Activated naive CD4-positive, alpha-beta T cell treated with anti-CD3 and anti-CD28 coated beads, Interleukin-2, amount 50 U/mL, for 16 hours (primary cell): ENCODE measurements at regions not wholly inside any gene's neighbourhood (a gene's known extent, or its start where the extent isn't known, plus 50 kb on each side); places are given as distances from the start of the nearest gene placed in this dataset.
"Not testable (repeated sequence)": the region's sequence is repeated elsewhere in the genome, so short reads cannot be mapped to it uniquely, and the experiment has no call there.

Experiments used
- DNase-seq: peaks from one replicate; pipeline ENCODE4 v3.0.0-alpha.2; 2020

- no peak for DNase-seq
These were observed 409.6 kb downstream of the SEC23A start for GRCh38 chr14:38693423-38693822.

GRCh38 chr14:38669027-38669426 lies 413.1 kb upstream of the CLEC14A start:
- no peak for DNase-seq

GRCh38 chr14:38663382-38663781 lies 407.5 kb upstream of the CLEC14A start:
- no peak for DNase-seq

GRCh38 chr14:38662781-38663180 lies 406.9 kb upstream of the CLEC14A start:
- DNase-seq = no peak

- no peak for DNase-seq
These were observed 390.5 kb upstream of the CLEC14A start for GRCh38 chr14:38646391-38646790.

- not testable (repeated sequence) for DNase-seq
These were observed 379.0 kb upstream of the CLEC14A start for GRCh38 chr14:38634913-38635312.

- no peak for DNase-seq
These were observed 373.5 kb upstream of the CLEC14A start for GRCh38 chr14:38629412-38629811.

GRCh38 chr14:38627163-38627562 lies 371.3 kb upstream of the CLEC14A start:
- no peak for DNase-seq

- no peak for DNase-seq
These were observed 367.8 kb upstream of the CLEC14A start for GRCh38 chr14:38623661-38624060.

GRCh38 chr14:38618514-38618913 lies 362.6 kb upstream of the CLEC14A start:
- no peak for DNase-seq

- DNase-seq = no peak
These were observed 361.1 kb upstream of the CLEC14A start for GRCh38 chr14:38616959-38617358.

GRCh38 chr14:38611928-38612327 lies 356.0 kb upstream of the CLEC14A start:
- no peak for DNase-seq

GRCh38 chr14:38608244-38608643 lies 352.4 kb upstream of the CLEC14A start:
- DNase-seq = no peak

GRCh38 chr14:38605193-38606114 lies 349.6 kb upstream of the CLEC14A start:
- no peak for DNase-seq

- not testable (repeated sequence) for DNase-seq
These were observed 344.7 kb upstream of the CLEC14A start for GRCh38 chr14:38600572-38600971.

- DNase-seq = no peak
These were observed 337.6 kb upstream of the CLEC14A start for GRCh38 chr14:38593476-38593875.

- no peak for DNase-seq
These were observed 337.0 kb upstream of the CLEC14A start for GRCh38 chr14:38592764-38593442.

GRCh38 chr14:38589747-38590350 lies 334.0 kb upstream of the CLEC14A start:
- no peak for DNase-seq

- no peak for DNase-seq
These were observed 327.6 kb upstream of the CLEC14A start for GRCh38 chr14:38583471-38583870.

- no peak for DNase-seq
These were observed 322.4 kb upstream of the CLEC14A start for GRCh38 chr14:38578278-38578681.

- no peak for DNase-seq
These were observed 311.8 kb upstream of the CLEC14A start for GRCh38 chr14:38567703-38568102.

GRCh38 chr14:38561657-38562056 lies 305.8 kb upstream of the CLEC14A start:
- no peak for DNase-seq

- no peak for DNase-seq
These were observed 303.8 kb upstream of the CLEC14A start for GRCh38 chr14:38559711-38560110.

- DNase-seq = not testable (repeated sequence)
These were observed 301.5 kb upstream of the CLEC14A start for GRCh38 chr14:38557391-38557790.
